Liver (tissue), 8 donors: ENCODE measurements at regions not wholly inside any gene's neighbourhood (a gene's known extent, or its start where the extent isn't known, plus 50 kb on each side); places are given as distances from the start of the nearest gene placed in this dataset.

Source experiments
- DNase-seq: peaks from one replicate; pipeline ENCODE4 v3.0.0-alpha.2; 2017; ENCODE audit warnings: low spot score
- H3K27ac ChIP-seq, 2 donors: one replicate each; pipeline ENCODE4 v1.7.0; 2013; ENCODE audit warnings: inconsistent platforms in 2 of 2, low read length in 2 of 2, control low read depth in 1 of 2, low read depth in 1 of 2, mild to moderate bottlenecking in 1 of 2
- H3K27me3 ChIP-seq, 4 donors: one replicate each; pipeline versions ENCODE4 v1.6.1 to v1.7.0; 2013; ENCODE audit warnings: low read length in 3 of 4, inconsistent platforms in 1 of 4, mild to moderate bottlenecking in 1 of 4, moderate library complexity in 1 of 4; ENCODE audit not compliant: control insufficient read depth in 4 of 4, insufficient read depth in 4 of 4
- H3K36me3 ChIP-seq, 4 donors: one replicate each; pipeline versions ENCODE4 v1.6.1 to v1.7.0; 2013; ENCODE audit warnings: low read length in 3 of 4, mild to moderate bottlenecking in 3 of 4, low read depth in 1 of 4, moderate library complexity in 1 of 4; ENCODE audit not compliant: control insufficient read depth in 4 of 4, insufficient read depth in 3 of 4
- H3K4me1 ChIP-seq, 4 donors: one replicate each; pipeline versions ENCODE4 v1.6.1 to v1.7.0; 2013; ENCODE audit warnings: low read length in 3 of 4, mild to moderate bottlenecking in 3 of 4, moderate library complexity in 1 of 4; ENCODE audit not compliant: control insufficient read depth in 4 of 4, insufficient read depth in 4 of 4
- H3K4me3 ChIP-seq, 3 donors: one replicate each; pipeline versions ENCODE4 v1.6.1 to v1.7.0; 2013; ENCODE audit warnings: low read length in 3 of 3, control low read depth in 1 of 3, low read depth in 1 of 3, mild to moderate bottlenecking in 1 of 3
- H3K9ac ChIP-seq, 2 donors: one replicate each; pipeline ENCODE4 v1.7.0; 2013; ENCODE audit warnings: low read length in 2 of 2, mild to moderate bottlenecking in 2 of 2, moderate library complexity in 2 of 2, control low read depth in 1 of 2, low read depth in 1 of 2
- H3K9me3 ChIP-seq, 4 donors: one replicate each; pipeline versions ENCODE4 v1.6.1 to v1.7.0; 2013; ENCODE audit warnings: low read length in 3 of 4; ENCODE audit not compliant: control insufficient read depth in 4 of 4
- EGR1 ChIP-seq, 2 donors: IDR thresholded peaks; 2 replicates each; pipeline ENCODE4 v1.6.1; 2016 to 2018; ENCODE audit warnings: antibody characterized with exemption in 2 of 2, low read depth in 2 of 2
- FOXA1 ChIP-seq: IDR thresholded peaks from 2 replicates; pipeline ENCODE4 v1.6.1; 2016; ENCODE audit warnings: antibody characterized with exemption
- FOXA2 ChIP-seq: IDR thresholded peaks from 2 replicates; pipeline ENCODE4 v1.6.1; 2016; ENCODE audit warnings: antibody characterized with exemption
- GABPA ChIP-seq, 2 donors: IDR thresholded peaks in 1 of 2; conservative IDR thresholded peaks in 1 of 2; 2 replicates each; pipeline ENCODE4 v1.6.1; 2016; ENCODE audit warnings: antibody characterized with exemption in 2 of 2, mild to moderate bottlenecking in 1 of 2, moderate library complexity in 1 of 2
- HNF4A ChIP-seq, 2 donors: conservative IDR thresholded peaks; 2 replicates each; pipeline ENCODE4 v1.6.1; 2016; ENCODE audit warnings: antibody characterized with exemption in 2 of 2, mild to moderate bottlenecking in 2 of 2
- HNF4G ChIP-seq: IDR thresholded peaks from 2 replicates; pipeline ENCODE4 v1.6.1; 2016; ENCODE audit warnings: antibody characterized with exemption
- JUND ChIP-seq, 2 donors: IDR thresholded peaks; 2 replicates each; pipeline ENCODE4 v1.6.1; 2016; ENCODE audit warnings: antibody characterized with exemption in 2 of 2
- MAX ChIP-seq: IDR thresholded peaks from 2 replicates; pipeline ENCODE4 v1.6.1; 2016; ENCODE audit warnings: antibody characterized with exemption
- NR2F2 ChIP-seq: IDR thresholded peaks from 2 replicates; pipeline ENCODE4 v1.6.1; 2016; ENCODE audit warnings: antibody characterized with exemption
- RAD21 ChIP-seq, 2 donors: IDR thresholded peaks; 2 replicates each; pipeline ENCODE4 v1.6.1; 2016; ENCODE audit warnings: antibody characterized with exemption in 2 of 2, mild to moderate bottlenecking in 2 of 2
- REST ChIP-seq: IDR thresholded peaks from 2 replicates; pipeline ENCODE4 v1.6.1; 2016; ENCODE audit warnings: antibody characterized with exemption, mild to moderate bottlenecking
- RXRA ChIP-seq, 2 donors: IDR thresholded peaks; 2 replicates each; pipeline ENCODE4 v1.6.1; 2017 to 2018; ENCODE audit warnings: antibody characterized with exemption in 2 of 2, mild to moderate bottlenecking in 1 of 2
- SP1 ChIP-seq: IDR thresholded peaks from 2 replicates; pipeline ENCODE4 v1.6.1; 2018; ENCODE audit warnings: antibody characterized with exemption, mild to moderate bottlenecking
- TAF1 ChIP-seq: conservative IDR thresholded peaks from 2 replicates; pipeline ENCODE4 v1.6.1; 2016; ENCODE audit warnings: antibody characterized with exemption, mild to moderate bottlenecking
- YY1 ChIP-seq: IDR thresholded peaks from 2 replicates; pipeline ENCODE4 v1.6.1; 2016; ENCODE audit warnings: antibody characterized with exemption, mild to moderate bottlenecking
- ZBTB33 ChIP-seq: IDR thresholded peaks from 2 replicates; pipeline ENCODE4 v1.6.1; 2016; ENCODE audit warnings: antibody characterized with exemption
- whole genome bisulfite sequencing: extraction: QIAGEN DNeasy Blood & Tissue Kit; methylation state at CpG from one replicate; pipeline ENCODE4 v1.1.7; 2013; 5-methylcytosine and 5-hydroxymethylcytosine counted together
- TF ChIP-seq, protein P1 (sequence below): IDR thresholded peaks from 2 replicates; pipeline ENCODE4 v1.6.1; 2016; ENCODE audit warnings: antibody characterized with exemption
- TF ChIP-seq, protein P2 (sequence below): fragments of 150-350 bp; IDR thresholded peaks from 2 replicates; pipeline ENCODE4 v1.5.1; 2017; ENCODE audit warnings: improper control_type of control experiment, low read depth, low read length; ENCODE audit not compliant: missing input control
- donor health status: healthy.
- donor health status: healthy.
- donor health status: healthy.
- donor health status: healthy.
- donor health status: healthy.

GRCh38 chr1:219397511-219397910, 215.4 kb downstream of the ZC3H11B start:
- H3K4me1 ChIP-seq = no peaks in the 10 kb centered on the region
- no peaks in the 10 kb centered on the region for H3K27me3 ChIP-seq
- 63% methylated on average over 1 of the region's 1 CpG for WGBS
- peaks cover 0 to 7% (median 1%) of the 10 kb centered on the region in 4 donors for H3K9me3 ChIP-seq
- H3K27ac ChIP-seq = no peak overlapping the region
- DNase-seq = no peak
- H3K4me3 ChIP-seq = no peak overlapping the region
- TF ChIP-seq FOXA2 (no peak), TAF1 (no peak)
- H3K36me3 ChIP-seq = no peaks in the 10 kb centered on the region
- no peak overlapping the region for H3K9ac ChIP-seq

GRCh38 chr1:219391297-219391696, 217.6 kb downstream of the LYPLAL1 start:
- Histone ChIP-seq H3K4me3 (no peak overlapping the region), H3K36me3 (no peaks in the 10 kb centered on the region), H3K27me3 (no peaks in the 10 kb centered on the region), H3K9me3 (peaks cover 0 to 3% (median 1%) of the 10 kb centered on the region in 4 donors), H3K27ac (no peak overlapping the region), H3K4me1 (no peaks in the 10 kb centered on the region), H3K9ac (no peak overlapping the region)
- TF ChIP-seq NR2F2 (no peak), EGR1 (IDR thresholded peaks at IDR 0.05; ENCODE audit: low read depth in 2 of 2) (no peak), YY1 (no peak), SP1 (no peak), JUND (IDR thresholded peaks at IDR 0.05) (no peak), FOXA1 (no peak)
- TF ChIP-seq, protein P1, sequence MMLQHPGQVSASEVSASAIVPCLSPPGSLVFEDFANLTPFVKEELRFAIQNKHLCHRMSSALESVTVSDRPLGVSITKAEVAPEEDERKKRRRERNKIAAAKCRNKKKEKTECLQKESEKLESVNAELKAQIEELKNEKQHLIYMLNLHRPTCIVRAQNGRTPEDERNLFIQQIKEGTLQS = no peak
- TF ChIP-seq, protein P2, sequence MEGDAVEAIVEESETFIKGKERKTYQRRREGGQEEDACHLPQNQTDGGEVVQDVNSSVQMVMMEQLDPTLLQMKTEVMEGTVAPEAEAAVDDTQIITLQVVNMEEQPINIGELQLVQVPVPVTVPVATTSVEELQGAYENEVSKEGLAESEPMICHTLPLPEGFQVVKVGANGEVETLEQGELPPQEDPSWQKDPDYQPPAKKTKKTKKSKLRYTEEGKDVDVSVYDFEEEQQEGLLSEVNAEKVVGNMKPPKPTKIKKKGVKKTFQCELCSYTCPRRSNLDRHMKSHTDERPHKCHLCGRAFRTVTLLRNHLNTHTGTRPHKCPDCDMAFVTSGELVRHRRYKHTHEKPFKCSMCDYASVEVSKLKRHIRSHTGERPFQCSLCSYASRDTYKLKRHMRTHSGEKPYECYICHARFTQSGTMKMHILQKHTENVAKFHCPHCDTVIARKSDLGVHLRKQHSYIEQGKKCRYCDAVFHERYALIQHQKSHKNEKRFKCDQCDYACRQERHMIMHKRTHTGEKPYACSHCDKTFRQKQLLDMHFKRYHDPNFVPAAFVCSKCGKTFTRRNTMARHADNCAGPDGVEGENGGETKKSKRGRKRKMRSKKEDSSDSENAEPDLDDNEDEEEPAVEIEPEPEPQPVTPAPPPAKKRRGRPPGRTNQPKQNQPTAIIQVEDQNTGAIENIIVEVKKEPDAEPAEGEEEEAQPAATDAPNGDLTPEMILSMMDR = no peak
- no peak for DNase-seq

- H3K9ac ChIP-seq = no peak overlapping the region
- no peaks in the 10 kb centered on the region for H3K9me3 ChIP-seq
- DNase-seq = no peak
- TF ChIP-seq FOXA2 (no peak), RAD21 (IDR thresholded peaks at IDR 0.05) (no peak), ZBTB33 (no peak), GABPA (IDR thresholded peaks at IDR 0.05 in 1 of 2, conservative IDR thresholded peaks at IDR 0.05 in 1 of 2) (no peak), RXRA (IDR thresholded peaks at IDR 0.05) (no peak), FOXA1 (no peak), TAF1 (no peak), SP1 (no peak), JUND (IDR thresholded peaks at IDR 0.05) (no peak), EGR1 (IDR thresholded peaks at IDR 0.05; ENCODE audit: low read depth in 2 of 2) (no peak), NR2F2 (no peak), MAX (no peak), REST (no peak), HNF4G (no peak), YY1 (no peak), HNF4A (conservative IDR thresholded peaks at IDR 0.05) (no peak)
- TF ChIP-seq, protein P2 = no peak
- TF ChIP-seq, protein P1 = no peak
- H3K4me3 ChIP-seq = no peak overlapping the region
- WGBS = 73% methylated on average over 1 of the region's 1 CpG
- H3K27ac ChIP-seq = no peak overlapping the region
- no peaks in the 10 kb centered on the region for H3K4me1 ChIP-seq
- H3K36me3 ChIP-seq = no peaks in the 10 kb centered on the region
- H3K27me3 ChIP-seq = no peaks in the 10 kb centered on the region
Measured at GRCh38 chr1:219387211-219387610, 213.5 kb downstream of the LYPLAL1 start.
